GM12878 (cell line): ENCODE measurements at regions not wholly inside any gene's neighbourhood (a gene's known extent, or its start where the extent isn't known, plus 50 kb on each side); places are given as distances from the start of the nearest gene placed in this dataset.

Source experiments
- ATAC-seq: fragments of 200-7000 bp; cut with Tn5 transposase; 3 replicates; pipeline ENCODE4 v1.9.1; 2020; ENCODE audit warnings: mild to moderate bottlenecking, moderate library complexity
- BruUV-seq: library from RNA; stranded (reverse); fragments of 400-500 nt; replicated peaks from 2 replicates; lab custom pipeline; 2021; lab: Mats Ljungman, UMichigan
- CTCF ChIA-PET: fragments of 300-600 bp; sonication (Branson Sonifier 250); formaldehyde crosslinking; extraction: SDS; loops from one replicate; lab custom pipeline; 2021; ENCODE audit warnings: inconsistent platforms; lab: Yijun Ruan, JAX
- POLR2A ChIA-PET: fragments of 350-600 bp; formaldehyde crosslinking; extraction: SDS; loops from one replicate; lab custom pipeline; 2021; ENCODE audit warnings: inconsistent platforms; lab: Charles Lee
- RAD21 ChIA-PET: fragments of 300-600 bp; sonication (Branson Sonifier 250); formaldehyde crosslinking; loops from one replicate; lab custom pipeline; 2023; ENCODE audit warnings: antibody characterized with exemption; ENCODE audit not compliant: unreplicated experiment; lab: Charles Lee
- SMC1A ChIA-PET: fragments of 300-600 bp; sonication (Branson Sonifier 250); formaldehyde crosslinking; loops from one replicate; lab custom pipeline; 2023; ENCODE audit not compliant: unreplicated experiment, uncharacterized antibody; lab: Charles Lee
- DNase-seq: peaks from one replicate; pipeline ENCODE4 v3.0.0-alpha.2; 2011; ENCODE audit warnings: low read depth, low spot score
- FAIRE-seq: peaks from 3 replicates; lab custom pipeline; 2011; peaks lifted over from hg19 to GRCh38; lab: Jason Lieb, UNC
- H2AFZ ChIP-seq: 2 replicates; pipeline ENCODE4 v1.6.0; 2011; ENCODE audit warnings: low read depth, low read length, control low read depth; ENCODE audit not compliant: control insufficient read depth
- H3K27ac ChIP-seq: 2 replicates; pipeline ENCODE4 v1.5.1; 2011; ENCODE audit warnings: control low read depth; ENCODE audit not compliant: control insufficient read depth, insufficient read depth
- H3K27me3 ChIP-seq, 2 experiments: replicated peaks in 1 of 2; 2 replicates each; pipeline versions ENCODE4 v1.6.0 to v1.6.1; 2011; ENCODE audit warnings: low read length in 1 of 2; ENCODE audit not compliant: control insufficient read depth in 2 of 2, insufficient read depth in 2 of 2
- H3K36me3 ChIP-seq, 2 experiments: 2 replicates each; pipeline ENCODE4 v1.5.1; 2011; ENCODE audit warnings: low read length in 1 of 2; ENCODE audit not compliant: control insufficient read depth in 2 of 2, insufficient read depth in 2 of 2
- H3K4me1 ChIP-seq: 2 replicates; pipeline ENCODE4 v1.6.1; 2011; ENCODE audit warnings: mild to moderate bottlenecking, low read length, moderate library complexity, mixed read lengths; ENCODE audit not compliant: control insufficient read depth, insufficient read depth
- H3K4me2 ChIP-seq: 2 replicates; pipeline ENCODE4 v1.6.0; 2011; ENCODE audit warnings: control low read depth; ENCODE audit not compliant: control insufficient read depth, insufficient read depth
- H3K4me3 ChIP-seq: fragments of 200-600 bp; sonication (generic); 2 replicates; pipeline ENCODE4 v1.5.1; 2016
- H3K79me2 ChIP-seq: 2 replicates; pipeline ENCODE4 v1.6.0; 2011; ENCODE audit warnings: low read length; ENCODE audit not compliant: control insufficient read depth, insufficient read depth
- H3K9ac ChIP-seq: 2 replicates; pipeline ENCODE4 v1.8.0; 2011; ENCODE audit warnings: low read length, control low read depth, mixed read lengths; ENCODE audit not compliant: control insufficient read depth, insufficient read depth
- H3K9me3 ChIP-seq: replicated peaks from 3 replicates; pipeline ENCODE4 v1.5.1; 2011; ENCODE audit warnings: mild to moderate bottlenecking, low read length; ENCODE audit not compliant: control insufficient read depth, insufficient read depth
- H4K20me1 ChIP-seq: 2 replicates; pipeline ENCODE4 v1.6.0; 2011; ENCODE audit not compliant: control insufficient read depth, insufficient read depth
- ATF7 ChIP-seq: fragments of 450-650 bp; IDR thresholded peaks from 2 replicates; pipeline ENCODE4 v1.6.1; 2016; ENCODE audit warnings: low read depth, mild to moderate bottlenecking
- CREB1 ChIP-seq: IDR thresholded peaks from 2 replicates; pipeline ENCODE4 v1.6.1; 2012; ENCODE audit warnings: low read depth, mild to moderate bottlenecking, inconsistent platforms
- DPF2 ChIP-seq: fragments of 450-650 bp; IDR thresholded peaks from 2 replicates; pipeline ENCODE4 v1.6.1; 2017; ENCODE audit warnings: mild to moderate bottlenecking
- MYB ChIP-seq: fragments of 150-350 bp; IDR thresholded peaks from 2 replicates; pipeline ENCODE4 v1.6.1; 2014; ENCODE audit warnings: mild to moderate bottlenecking, low read depth, low read length, borderline replicate concordance
- STAT1 ChIP-seq: fragments of 450-650 bp; conservative IDR thresholded peaks from 2 replicates; pipeline ENCODE4 v1.6.1; 2014; ENCODE audit warnings: antibody characterized with exemption, mild to moderate bottlenecking
- TCF3 ChIP-seq: IDR thresholded peaks from 2 replicates; pipeline ENCODE4 v1.6.1; 2012; ENCODE audit warnings: low read depth, mild to moderate bottlenecking, low read length, borderline replicate concordance; ENCODE audit not compliant: insufficient read depth
- USF2 ChIP-seq: IDR thresholded peaks from 2 replicates; pipeline ENCODE4 v1.6.1; 2011; ENCODE audit warnings: low read depth, low read length, improper control_type of control experiment, borderline replicate concordance
- ZNF24 ChIP-seq: fragments of 450-650 bp; IDR thresholded peaks from 2 replicates; pipeline ENCODE4 v1.6.1; 2017; ENCODE audit warnings: antibody characterized with exemption, mild to moderate bottlenecking
- in situ Hi-C: fragments of 300-500 bp; cut with MboI; formaldehyde crosslinking; loops from 9 replicates; pipeline ENCODE4 v1.14.3; 2018; ENCODE audit warnings: mixed read lengths
- intact Hi-C: fragments of 100-400 bp; cut with micrococcal nuclease; formaldehyde crosslinking; loops from one replicate; pipeline ENCODE4 v1.14.2; 2022; ENCODE audit not compliant: unreplicated experiment
- TF ChIP-seq, protein P1 (sequence below): fragments of 450-650 bp; IDR thresholded peaks from 2 replicates; pipeline ENCODE4 v1.6.1; 2018; ENCODE audit warnings: borderline replicate concordance, mild to moderate bottlenecking; ENCODE audit not compliant: partially characterized antibody
- TF ChIP-seq, protein P2 (sequence below): fragments of 450-650 bp; IDR thresholded peaks from 2 replicates; pipeline ENCODE4 v1.6.1; 2018; ENCODE audit warnings: mild to moderate bottlenecking, low read depth, moderate library complexity; ENCODE audit not compliant: partially characterized antibody
- TF ChIP-seq, protein P3 (sequence below): fragments of 450-650 bp; IDR thresholded peaks from 2 replicates; pipeline ENCODE4 v1.6.1; 2017; ENCODE audit warnings: low read depth, mild to moderate bottlenecking, moderate library complexity
- TF ChIP-seq, protein P4 (sequence below), 3 experiments: IDR thresholded peaks in 2 of 3; conservative IDR thresholded peaks in 1 of 3; 2 replicates each; pipeline ENCODE4 v1.5.1; 2011; ENCODE audit warnings: low read depth in 3 of 3, low read length in 3 of 3, mild to moderate bottlenecking in 3 of 3, control low read depth in 2 of 3, moderate library complexity in 2 of 3, inconsistent platforms in 1 of 3, mixed read lengths in 1 of 3; ENCODE audit not compliant: control insufficient read depth in 2 of 3, insufficient read depth in 1 of 3; ENCODE audit errors: extremely low read depth in 1 of 3

DNA sequence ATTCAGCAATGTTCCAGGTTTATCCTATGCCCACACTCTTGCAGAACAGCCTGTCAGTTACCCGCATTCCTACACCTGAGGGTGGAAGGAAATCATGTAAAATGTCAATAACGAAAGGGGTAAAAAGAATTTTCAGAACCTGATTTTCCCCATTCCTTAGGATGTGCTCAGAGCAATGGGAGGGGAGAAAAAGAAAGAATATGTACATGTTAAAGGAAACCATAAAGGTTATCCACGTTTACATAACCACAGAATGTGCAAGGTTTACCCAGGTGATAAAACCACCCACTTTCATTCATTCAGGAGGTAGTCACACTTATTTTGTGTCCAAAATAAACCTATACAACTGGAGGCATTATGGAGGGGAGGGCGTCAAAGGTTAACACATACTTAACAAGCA lies 335.5 kb downstream of the ZNF674 start (continued):
- TF ChIP-seq, protein P1, sequence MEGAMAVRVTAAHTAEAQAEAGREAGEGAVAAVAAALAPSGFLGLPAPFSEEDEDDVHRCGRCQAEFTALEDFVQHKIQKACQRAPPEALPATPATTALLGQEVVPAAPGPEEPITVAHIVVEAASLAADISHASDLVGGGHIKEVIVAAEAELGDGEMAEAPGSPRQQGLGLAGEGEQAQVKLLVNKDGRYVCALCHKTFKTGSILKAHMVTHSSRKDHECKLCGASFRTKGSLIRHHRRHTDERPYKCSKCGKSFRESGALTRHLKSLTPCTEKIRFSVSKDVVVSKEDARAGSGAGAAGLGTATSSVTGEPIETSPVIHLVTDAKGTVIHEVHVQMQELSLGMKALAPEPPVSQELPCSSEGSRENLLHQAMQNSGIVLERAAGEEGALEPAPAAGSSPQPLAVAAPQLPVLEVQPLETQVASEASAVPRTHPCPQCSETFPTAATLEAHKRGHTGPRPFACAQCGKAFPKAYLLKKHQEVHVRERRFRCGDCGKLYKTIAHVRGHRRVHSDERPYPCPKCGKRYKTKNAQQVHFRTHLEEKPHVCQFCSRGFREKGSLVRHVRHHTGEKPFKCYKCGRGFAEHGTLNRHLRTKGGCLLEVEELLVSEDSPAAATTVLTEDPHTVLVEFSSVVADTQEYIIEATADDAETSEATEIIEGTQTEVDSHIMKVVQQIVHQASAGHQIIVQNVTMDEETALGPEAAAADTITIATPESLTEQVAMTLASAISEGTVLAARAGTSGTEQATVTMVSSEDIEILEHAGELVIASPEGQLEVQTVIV, result no peak
- TF ChIP-seq MYB (no peak), ATF7 (no peak), TCF3 (no peak), CREB1 (no peak)
- TF ChIP-seq, protein P2, sequence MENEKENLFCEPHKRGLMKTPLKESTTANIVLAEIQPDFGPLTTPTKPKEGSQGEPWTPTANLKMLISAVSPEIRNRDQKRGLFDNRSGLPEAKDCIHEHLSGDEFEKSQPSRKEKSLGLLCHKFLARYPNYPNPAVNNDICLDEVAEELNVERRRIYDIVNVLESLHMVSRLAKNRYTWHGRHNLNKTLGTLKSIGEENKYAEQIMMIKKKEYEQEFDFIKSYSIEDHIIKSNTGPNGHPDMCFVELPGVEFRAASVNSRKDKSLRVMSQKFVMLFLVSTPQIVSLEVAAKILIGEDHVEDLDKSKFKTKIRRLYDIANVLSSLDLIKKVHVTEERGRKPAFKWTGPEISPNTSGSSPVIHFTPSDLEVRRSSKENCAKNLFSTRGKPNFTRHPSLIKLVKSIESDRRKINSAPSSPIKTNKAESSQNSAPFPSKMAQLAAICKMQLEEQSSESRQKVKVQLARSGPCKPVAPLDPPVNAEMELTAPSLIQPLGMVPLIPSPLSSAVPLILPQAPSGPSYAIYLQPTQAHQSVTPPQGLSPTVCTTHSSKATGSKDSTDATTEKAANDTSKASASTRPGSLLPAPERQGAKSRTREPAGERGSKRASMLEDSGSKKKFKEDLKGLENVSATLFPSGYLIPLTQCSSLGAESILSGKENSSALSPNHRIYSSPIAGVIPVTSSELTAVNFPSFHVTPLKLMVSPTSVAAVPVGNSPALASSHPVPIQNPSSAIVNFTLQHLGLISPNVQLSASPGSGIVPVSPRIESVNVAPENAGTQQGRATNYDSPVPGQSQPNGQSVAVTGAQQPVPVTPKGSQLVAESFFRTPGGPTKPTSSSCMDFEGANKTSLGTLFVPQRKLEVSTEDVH, result no peak
- TF ChIP-seq, protein P3, sequence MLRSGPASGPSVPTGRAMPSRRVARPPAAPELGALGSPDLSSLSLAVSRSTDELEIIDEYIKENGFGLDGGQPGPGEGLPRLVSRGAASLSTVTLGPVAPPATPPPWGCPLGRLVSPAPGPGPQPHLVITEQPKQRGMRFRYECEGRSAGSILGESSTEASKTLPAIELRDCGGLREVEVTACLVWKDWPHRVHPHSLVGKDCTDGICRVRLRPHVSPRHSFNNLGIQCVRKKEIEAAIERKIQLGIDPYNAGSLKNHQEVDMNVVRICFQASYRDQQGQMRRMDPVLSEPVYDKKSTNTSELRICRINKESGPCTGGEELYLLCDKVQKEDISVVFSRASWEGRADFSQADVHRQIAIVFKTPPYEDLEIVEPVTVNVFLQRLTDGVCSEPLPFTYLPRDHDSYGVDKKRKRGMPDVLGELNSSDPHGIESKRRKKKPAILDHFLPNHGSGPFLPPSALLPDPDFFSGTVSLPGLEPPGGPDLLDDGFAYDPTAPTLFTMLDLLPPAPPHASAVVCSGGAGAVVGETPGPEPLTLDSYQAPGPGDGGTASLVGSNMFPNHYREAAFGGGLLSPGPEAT, result no peak

GRCh38 chrX:46209037-46209436 lies 336.2 kb downstream of the ZNF674 start:
- FAIRE-seq, result no peak
- no peak overlapping the region for H3K9ac ChIP-seq
- H3K4me2 ChIP-seq, result no peak overlapping the region
- no peak overlapping the region for H3K4me3 ChIP-seq
- no peak for DNase-seq
- ChIA-PET CTCF (no interaction called here), POLR2A (no interaction called here), SMC1A (no interaction called here), RAD21 (no interaction called here)
- no peak overlapping the region for H2AFZ ChIP-seq
- intact Hi-C loops (no loop called here), in situ Hi-C loops (no loop called here)
- H4K20me1 ChIP-seq, result no peaks in the 10 kb centered on the region
- no peaks in the 10 kb centered on the region for H3K4me1 ChIP-seq
- H3K9me3 ChIP-seq, result no peaks in the 10 kb centered on the region
- no peaks in the 10 kb centered on the region for H3K79me2 ChIP-seq
- H3K27ac ChIP-seq, result no peak overlapping the region
- no peaks in the 10 kb centered on the region; a peak in 1 of 4 replicates for H3K27me3 ChIP-seq
- no peak for ATAC-seq
- H3K36me3 ChIP-seq, result no peaks in the 10 kb centered on the region
- BruUV-seq, result no TSS peak
- TF ChIP-seq, protein P4, sequence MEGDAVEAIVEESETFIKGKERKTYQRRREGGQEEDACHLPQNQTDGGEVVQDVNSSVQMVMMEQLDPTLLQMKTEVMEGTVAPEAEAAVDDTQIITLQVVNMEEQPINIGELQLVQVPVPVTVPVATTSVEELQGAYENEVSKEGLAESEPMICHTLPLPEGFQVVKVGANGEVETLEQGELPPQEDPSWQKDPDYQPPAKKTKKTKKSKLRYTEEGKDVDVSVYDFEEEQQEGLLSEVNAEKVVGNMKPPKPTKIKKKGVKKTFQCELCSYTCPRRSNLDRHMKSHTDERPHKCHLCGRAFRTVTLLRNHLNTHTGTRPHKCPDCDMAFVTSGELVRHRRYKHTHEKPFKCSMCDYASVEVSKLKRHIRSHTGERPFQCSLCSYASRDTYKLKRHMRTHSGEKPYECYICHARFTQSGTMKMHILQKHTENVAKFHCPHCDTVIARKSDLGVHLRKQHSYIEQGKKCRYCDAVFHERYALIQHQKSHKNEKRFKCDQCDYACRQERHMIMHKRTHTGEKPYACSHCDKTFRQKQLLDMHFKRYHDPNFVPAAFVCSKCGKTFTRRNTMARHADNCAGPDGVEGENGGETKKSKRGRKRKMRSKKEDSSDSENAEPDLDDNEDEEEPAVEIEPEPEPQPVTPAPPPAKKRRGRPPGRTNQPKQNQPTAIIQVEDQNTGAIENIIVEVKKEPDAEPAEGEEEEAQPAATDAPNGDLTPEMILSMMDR (IDR thresholded peaks at IDR 0.05 in 2 of 3, conservative IDR thresholded peaks at IDR 0.05 in 1 of 3; ENCODE audit: control insufficient read depth in 2 of 3, extremely low read depth in 1 of 3, insufficient read depth in 1 of 3, low read depth in 3 of 3, low read length in 3 of 3), result no peak
- TF ChIP-seq USF2, result no peak
- TF ChIP-seq STAT1, result no peak
- TF ChIP-seq, protein P3, result no peak
- TF ChIP-seq ZNF24, result no peak
- TF ChIP-seq DPF2, result no peak
